Erythroblast (primary cell): ENCODE measurements at regions not wholly inside any gene's neighbourhood (a gene's known extent, or its start where the extent isn't known, plus 50 kb on each side); places are given as distances from the start of the nearest gene placed in this dataset.

ENCODE experiments used
- GATA1 ChIP-seq: IDR thresholded peaks from 2 replicates; pipeline ENCODE4 v1.6.1; 2011; ENCODE audit warnings: low read depth, mild to moderate bottlenecking, control low read depth, low read length, moderate library complexity
- POLR2A ChIP-seq: IDR thresholded peaks from 2 replicates; pipeline ENCODE4 v1.6.1; 2011; ENCODE audit warnings: mild to moderate bottlenecking, low read length

GRCh38 chr14:58823312-58823711, 185.6 kb downstream of the DACT1 start:
- no peak for TF ChIP-seq POLR2A
- TF ChIP-seq GATA1: no peak
